Transverse colon (tissue), 4 donors: ENCODE measurements at regions not wholly inside any gene's neighbourhood (a gene's known extent, or its start where the extent isn't known, plus 50 kb on each side); places are given as distances from the start of the nearest gene placed in this dataset.

Experiments
- DNase-seq: peaks from one replicate; pipeline ENCODE4 v3.0.0-alpha.2; 2019
- H3K27ac ChIP-seq, 4 donors: fragments of 200-600 bp; sonication (generic); 2 replicates each; pipeline ENCODE4 v1.5.1; 2016 to 2018; ENCODE audit warnings: inconsistent platforms in 4 of 4
- H3K27me3 ChIP-seq: fragments of 200-600 bp; sonication (generic); 2 replicates; pipeline ENCODE4 v1.5.1; 2017; ENCODE audit warnings: inconsistent platforms
- H3K36me3 ChIP-seq, 4 donors: fragments of 200-600 bp; sonication (generic); 2 replicates each; pipeline ENCODE4 v1.5.1; 2017 to 2019; ENCODE audit warnings: inconsistent platforms in 4 of 4
- H3K4me1 ChIP-seq, 4 donors: fragments of 200-600 bp; sonication (generic); 2 replicates each; pipeline ENCODE4 v1.5.1; 2017 to 2020; ENCODE audit warnings: inconsistent platforms in 4 of 4
- H3K4me3 ChIP-seq, 4 donors: fragments of 200-600 bp; sonication (generic); 1 replicate in 1 of 4; 2 replicates in 3 of 4; pipeline versions ENCODE4 v1.5.1 to v1.6.1; 2017 to 2019; ENCODE audit warnings: inconsistent platforms in 4 of 4
- H3K9me3 ChIP-seq, 2 donors: fragments of 200-600 bp; sonication (generic); 2 replicates each; pipeline ENCODE4 v1.5.1; 2017 to 2019; ENCODE audit warnings: inconsistent platforms in 2 of 2
- EP300 ChIP-seq: sonication (generic); formaldehyde crosslinking; IDR thresholded peaks from one replicate; pipeline ENCODE4 v1.6.1; 2017; ENCODE audit warnings: antibody characterized with exemption, low read depth
- POLR2A ChIP-seq: fragments of 450-650 bp; IDR thresholded peaks from one replicate; pipeline ENCODE4 v1.6.1; 2016; ENCODE audit warnings: antibody characterized with exemption, mild to moderate bottlenecking, moderate library complexity
- POLR2AphosphoS5 ChIP-seq, 3 donors: sonication (generic); formaldehyde crosslinking; IDR thresholded peaks; one replicate each; pipeline ENCODE4 v1.6.1; 2016; ENCODE audit warnings: antibody characterized with exemption in 3 of 3
- WGBS, 2 donors: methylation state at CpG; one replicate each; pipeline ENCODE4 v1.1.5; 2018; ENCODE audit warnings: low coverage in 1 of 2; 5-methylcytosine and 5-hydroxymethylcytosine counted together
- in situ Hi-C, 4 donors: fragments of 200-750 bp; cut with MboI; loops; one replicate each; pipeline versions ENCODE4 v1.15.0 to v1.15.1; 2017; ENCODE audit warnings: low sequenced_read_pairs in 3 of 4, low pct_ligation_motif_present in 1 of 4, low pct_unique_long_range_greater_than_20kb in 1 of 4
- intact Hi-C: fragments of 100-400 bp; cut with DNase I; formaldehyde crosslinking; loops from one replicate; pipeline ENCODE4 v1.15.1; 2023; ENCODE audit warnings: low total_unique reads
- TF ChIP-seq, protein P1 (sequence below), 5 experiments: fragments of 200-600 bp in 3 of 5; fragments of 450-650 bp in 2 of 5; sonication (generic) in 3 of 5; IDR thresholded peaks; 1 replicate in 2 of 5; 2 replicates in 3 of 5; pipeline ENCODE4 v1.5.1; 2016 to 2017; ENCODE audit warnings: antibody characterized with exemption in 5 of 5, inconsistent platforms in 3 of 5, mild to moderate bottlenecking in 2 of 5, moderate library complexity in 1 of 5

DNA sequence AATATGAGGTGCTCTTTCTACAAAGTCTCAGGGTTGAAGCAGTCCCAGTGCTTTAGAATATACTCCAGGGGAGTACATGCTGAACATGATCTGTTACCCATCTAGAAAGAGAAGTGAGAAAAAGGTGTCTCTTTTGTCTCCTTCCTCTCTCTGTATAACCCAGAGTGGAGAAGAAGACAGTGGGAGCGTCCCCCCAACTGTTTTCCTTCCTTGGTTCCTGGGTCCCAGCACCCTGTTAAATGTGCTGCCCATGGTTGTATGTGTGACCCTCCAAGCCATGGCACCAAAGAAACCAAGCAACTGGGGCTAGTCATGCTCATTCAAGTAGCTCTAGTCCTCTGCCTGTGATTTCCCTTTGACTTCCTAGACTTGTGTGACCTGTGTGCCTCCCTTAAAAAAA, 683.7 kb downstream of the TBL1XR1 start:
- in situ Hi-C loops (loop anchor here in 2 of 4 donors (25.0 kb wide), 1 partner anchor 424 kb away; no protein-coding TSS in a partner anchor), intact Hi-C loops (loop anchor here (2.0 to 5.0 kb wide), 2 partner anchors 149 to 425 kb away; no protein-coding TSS in a partner anchor)
- Histone ChIP-seq H3K4me1 (no peaks in the 10 kb centered on the region), H3K4me3 (no peak overlapping the region), H3K9me3 (peaks cover 19 to 29% of the 10 kb centered on the region in 2 donors), H3K27ac (no peak overlapping the region), H3K36me3 (no peaks in the 10 kb centered on the region), H3K27me3 (no peaks in the 10 kb centered on the region)
- TF ChIP-seq POLR2AphosphoS5 (IDR thresholded peaks at IDR 0.05) (no peak), POLR2A (no peak), EP300 (no peak)
- TF ChIP-seq, protein P1, sequence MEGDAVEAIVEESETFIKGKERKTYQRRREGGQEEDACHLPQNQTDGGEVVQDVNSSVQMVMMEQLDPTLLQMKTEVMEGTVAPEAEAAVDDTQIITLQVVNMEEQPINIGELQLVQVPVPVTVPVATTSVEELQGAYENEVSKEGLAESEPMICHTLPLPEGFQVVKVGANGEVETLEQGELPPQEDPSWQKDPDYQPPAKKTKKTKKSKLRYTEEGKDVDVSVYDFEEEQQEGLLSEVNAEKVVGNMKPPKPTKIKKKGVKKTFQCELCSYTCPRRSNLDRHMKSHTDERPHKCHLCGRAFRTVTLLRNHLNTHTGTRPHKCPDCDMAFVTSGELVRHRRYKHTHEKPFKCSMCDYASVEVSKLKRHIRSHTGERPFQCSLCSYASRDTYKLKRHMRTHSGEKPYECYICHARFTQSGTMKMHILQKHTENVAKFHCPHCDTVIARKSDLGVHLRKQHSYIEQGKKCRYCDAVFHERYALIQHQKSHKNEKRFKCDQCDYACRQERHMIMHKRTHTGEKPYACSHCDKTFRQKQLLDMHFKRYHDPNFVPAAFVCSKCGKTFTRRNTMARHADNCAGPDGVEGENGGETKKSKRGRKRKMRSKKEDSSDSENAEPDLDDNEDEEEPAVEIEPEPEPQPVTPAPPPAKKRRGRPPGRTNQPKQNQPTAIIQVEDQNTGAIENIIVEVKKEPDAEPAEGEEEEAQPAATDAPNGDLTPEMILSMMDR (IDR thresholded peaks at IDR 0.05), result no peak
- DNase-seq, result no peak
- WGBS, 2 donors, result 67 to 94% methylated on average over 1 of the region's 1 CpG

DNA sequence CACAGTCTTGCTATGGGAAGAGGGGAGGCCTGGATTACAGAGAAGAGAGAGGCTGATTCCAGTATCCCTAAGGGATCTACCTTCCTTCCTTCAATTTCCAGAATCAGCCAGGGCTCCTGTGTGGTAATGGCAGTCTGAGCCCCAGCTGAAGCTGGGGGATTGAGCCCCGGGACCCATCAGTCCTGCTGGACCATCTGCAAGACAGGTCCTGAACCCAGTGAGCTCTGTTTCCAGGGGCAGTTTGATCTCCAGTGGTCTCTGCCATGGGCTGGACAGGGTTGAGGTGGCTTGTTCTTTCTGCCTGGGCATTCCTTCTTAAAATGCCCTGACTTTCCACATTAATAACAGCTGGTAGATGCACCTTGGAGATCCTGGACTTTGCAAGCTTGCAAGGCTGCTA, 685.2 kb downstream of the TBL1XR1 start:
- no peak for DNase-seq
- WGBS, 2 donors, result 100% methylated on average over 1 of the region's 1 CpG; no CpG with 5 or more reads in 1 of the 2 donors
- Histone ChIP-seq H3K27me3 (no peaks in the 10 kb centered on the region), H3K36me3 (no peaks in the 10 kb centered on the region), H3K4me3 (no peak overlapping the region), H3K4me1 (no peaks in the 10 kb centered on the region), H3K9me3 (peaks cover 19 to 29% of the 10 kb centered on the region in 2 donors), H3K27ac (no peak overlapping the region)
- intact Hi-C loops (loop anchor here (5.0 kb wide), 1 partner anchor 150 kb away; no protein-coding TSS in a partner anchor), in situ Hi-C loops (loop anchor here in 2 of 4 donors (25.0 kb wide), 1 partner anchor 425 kb away; no protein-coding TSS in a partner anchor)
- TF ChIP-seq, protein P1 (IDR thresholded peaks at IDR 0.05), result no peak
- TF ChIP-seq EP300 (no peak), POLR2A (no peak), POLR2AphosphoS5 (IDR thresholded peaks at IDR 0.05) (no peak)

DNA sequence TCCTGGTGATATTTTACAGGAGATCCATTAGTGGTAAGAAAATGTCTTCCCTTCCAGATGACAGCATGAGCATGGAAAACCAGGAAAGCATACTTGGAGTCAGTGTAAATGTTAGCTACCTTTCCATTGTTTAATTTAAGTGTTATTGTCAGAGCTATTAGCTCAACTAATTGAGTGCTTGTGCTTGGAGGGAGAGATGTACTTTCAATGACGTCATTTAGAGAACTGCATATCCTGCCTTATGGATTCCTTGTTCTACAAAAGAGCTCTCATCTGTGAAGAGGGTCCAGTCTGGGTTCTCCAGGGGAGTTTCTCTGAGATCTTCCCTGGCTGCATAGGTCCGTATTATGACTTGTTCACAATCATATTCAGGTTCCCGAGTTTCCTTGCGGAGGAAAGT, 687.2 kb downstream of the TBL1XR1 start:
- no peaks in the 10 kb centered on the region for H3K4me1 ChIP-seq
- in situ Hi-C loops, result loop anchor here in 2 of 4 donors (25.0 kb wide), 1 partner anchor 427 kb away; no protein-coding TSS in a partner anchor

DNA sequence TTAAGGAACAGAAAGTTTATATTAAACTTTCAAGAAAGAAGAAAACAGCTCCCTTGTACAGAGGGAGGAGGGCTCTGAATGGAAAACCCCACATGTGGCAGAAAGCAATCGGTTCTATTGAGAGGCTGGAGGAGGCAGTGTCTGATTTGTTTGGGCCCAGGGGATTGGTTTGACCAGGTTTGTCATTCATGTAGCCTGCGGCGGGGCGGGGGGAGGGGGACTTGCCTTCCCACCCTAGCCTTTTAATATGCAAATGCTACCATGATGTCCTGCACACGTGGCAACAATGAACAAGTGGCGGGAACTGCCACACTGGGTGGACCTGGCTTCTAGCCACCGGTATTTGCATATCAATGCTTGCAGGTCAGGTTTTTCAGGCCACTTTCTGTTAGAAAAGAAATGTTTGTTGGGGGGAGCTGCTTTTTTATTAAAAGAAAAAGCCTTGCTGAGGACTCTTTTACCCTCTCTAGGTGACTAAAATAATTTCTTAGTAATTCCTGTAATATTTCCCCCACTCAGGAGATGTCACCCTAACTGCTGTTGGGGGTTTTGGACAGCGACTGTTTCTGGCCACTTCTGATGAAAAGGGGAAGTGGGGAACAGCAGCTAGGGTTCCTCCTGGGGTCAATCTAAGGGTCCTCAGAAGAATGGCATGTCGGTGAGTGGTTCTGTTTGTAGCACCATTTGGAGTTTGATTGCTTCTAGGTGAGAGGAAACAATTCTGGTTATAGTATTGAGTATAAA, 691.2 kb downstream of the TBL1XR1 start:
- in situ Hi-C loops, result loop anchor here in 2 of 4 donors (25.0 kb wide), 1 partner anchor 431 kb away; no protein-coding TSS in a partner anchor
- no peaks in the 10 kb centered on the region for H3K9me3 ChIP-seq
- DNase-seq, result no peak
- TF ChIP-seq POLR2A, result no peak
- no peak for TF ChIP-seq EP300
- TF ChIP-seq, protein P1 (IDR thresholded peaks at IDR 0.05), result no peak
- no peak for TF ChIP-seq POLR2AphosphoS5 (IDR thresholded peaks at IDR 0.05)
- no peaks in the 10 kb centered on the region for H3K4me1 ChIP-seq
- 65 to 70% methylated on average over 5 to 9 of the region's 9 CpGs for WGBS, 2 donors
- H3K4me3 ChIP-seq, result no peak overlapping the region
- intact Hi-C loops, result no loop called here
- no peaks in the 10 kb centered on the region for H3K27me3 ChIP-seq
- H3K36me3 ChIP-seq, result no peaks in the 10 kb centered on the region
- no peak overlapping the region for H3K27ac ChIP-seq

More for the DNA sequence above, 687.2 kb downstream of the TBL1XR1 start:
- TF ChIP-seq POLR2AphosphoS5 (IDR thresholded peaks at IDR 0.05), result no peak
- TF ChIP-seq, protein P1 (IDR thresholded peaks at IDR 0.05), result no peak
- intact Hi-C loops, result loop anchor here (5.0 kb wide), 1 partner anchor 152 kb away; no protein-coding TSS in a partner anchor
- DNase-seq, result no peak
- H3K36me3 ChIP-seq, result no peaks in the 10 kb centered on the region
- no peaks in the 10 kb centered on the region for H3K27me3 ChIP-seq
- 80 to 93% methylated on average over 2 to 4 of the region's 4 CpGs for WGBS, 2 donors
- H3K27ac ChIP-seq, result no peak overlapping the region
- H3K9me3 ChIP-seq, result peaks cover 19 to 29% of the 10 kb centered on the region in 2 donors
- no peak overlapping the region for H3K4me3 ChIP-seq
